Naive thymus-derived CD8-positive, alpha-beta T cell (primary cell): ENCODE measurements at regions not wholly inside any gene's neighbourhood (a gene's known extent, or its start where the extent isn't known, plus 50 kb on each side); places are given as distances from the start of the nearest gene placed in this dataset.

Source experiments
- ATAC-seq, 2 donors: fragments of 150-1000 bp; cut with Tn5 transposase in 1 of 2; sonication (Bioruptor Pico), chemical (Tn5 transposase) in 1 of 2; 1 replicate in 1 of 2; 2 replicates in 1 of 2; pipeline ENCODE4 v1.10.0; 2021; ENCODE audit warnings: mild to moderate bottlenecking in 2 of 2, moderate library complexity in 2 of 2
- POLR2A ChIA-PET: fragments of 350-600 bp; sonication (Branson Sonifier 250); formaldehyde crosslinking; loops from one replicate; lab custom pipeline; 2021; ENCODE audit warnings: antibody characterized with exemption; lab: Charles Lee
- DNase-seq, 10 donors: peaks; one replicate each; pipeline versions ENCODE4 v3.0.0 to v3.0.0-alpha.2; 2020 to 2022
- H3K27ac Mint-ChIP-seq, 10 donors: one replicate each; pipeline ENCODE4 v1.8.0; 2020 to 2022; ENCODE audit warnings: mild to moderate bottlenecking in 10 of 10, mixed read lengths in 10 of 10, moderate library complexity in 4 of 10, inconsistent platforms in 1 of 10
- H3K27me3 Mint-ChIP-seq, 5 donors: one replicate each; pipeline ENCODE4 v1.8.0; 2021 to 2022; ENCODE audit warnings: mixed read lengths in 5 of 5
- H3K36me3 Mint-ChIP-seq, 3 donors: one replicate each; pipeline ENCODE4 v1.8.0; 2020 to 2022; ENCODE audit warnings: mixed read lengths in 3 of 3, mild to moderate bottlenecking in 2 of 3, inconsistent platforms in 1 of 3
- H3K4me1 Mint-ChIP-seq, 4 donors: one replicate each; pipeline ENCODE4 v1.8.0; 2021 to 2022; ENCODE audit warnings: mixed read lengths in 4 of 4
- H3K4me3 Mint-ChIP-seq, 10 donors: one replicate each; pipeline ENCODE4 v1.8.0; 2020 to 2022; ENCODE audit warnings: mild to moderate bottlenecking in 10 of 10, mixed read lengths in 10 of 10, moderate library complexity in 6 of 10, inconsistent platforms in 1 of 10
- H3K9me3 Mint-ChIP-seq, 9 donors: one replicate each; pipeline ENCODE4 v1.8.0; 2020 to 2022; ENCODE audit warnings: mixed read lengths in 9 of 9, mild to moderate bottlenecking in 3 of 9, inconsistent platforms in 1 of 9, moderate library complexity in 1 of 9

GRCh38 chr1:60388092-60388987, 314.8 kb upstream of the C1orf87 start:
- Mint-ChIP-seq H3K27me3 (peaks cover 0 to 19% (median 2%) of the 10 kb centered on the region in 5 donors), H3K4me1 (no peaks in the 10 kb centered on the region), H3K4me3 (no peak overlapping the region), H3K36me3 (no peaks in the 10 kb centered on the region), H3K27ac (no peak overlapping the region), H3K9me3 (peaks cover 0 to 4% (median 0%) of the 10 kb centered on the region in 9 donors)
- POLR2A ChIA-PET: no interaction called here
- no peak for ATAC-seq
- no peak for DNase-seq

DNA sequence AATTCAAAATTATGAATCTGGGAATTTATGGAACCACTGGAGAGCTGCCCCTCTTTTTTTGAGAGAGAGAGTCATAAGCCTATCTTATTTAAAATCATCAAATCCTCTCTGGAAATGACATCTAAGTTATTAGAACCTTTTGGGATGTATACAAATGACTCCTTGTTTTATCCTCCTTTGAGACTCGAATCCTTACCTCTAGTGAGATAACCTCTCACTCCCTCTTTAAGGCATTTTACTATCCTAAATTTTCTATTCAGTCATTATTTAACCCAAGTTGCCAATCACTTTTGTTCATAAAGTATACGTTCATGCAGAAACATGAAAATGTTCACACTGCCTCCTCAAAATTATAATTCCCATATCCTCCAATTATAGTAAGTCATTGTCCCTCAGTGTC, 313.6 kb upstream of the C1orf87 start:
- Mint-ChIP-seq H3K4me3 (no peak overlapping the region), H3K36me3 (no peaks in the 10 kb centered on the region), H3K27ac (no peak overlapping the region), H3K9me3 (peaks cover 0 to 7% (median 0%) of the 10 kb centered on the region in 9 donors), H3K27me3 (peaks cover 0 to 18% (median 2%) of the 10 kb centered on the region in 5 donors), H3K4me1 (no peaks in the 10 kb centered on the region)
- POLR2A ChIA-PET: no interaction called here
- DNase-seq (no peak), ATAC-seq (no peak)

GRCh38 chr1:60386249-60386648, 312.7 kb upstream of the C1orf87 start:
- DNase-seq (no peak), ATAC-seq (no peak)
- H3K27me3 Mint-ChIP-seq: peaks cover 0 to 13% (median 2%) of the 10 kb centered on the region in 5 donors
- H3K9me3 Mint-ChIP-seq: peaks cover 0 to 7% (median 0%) of the 10 kb centered on the region in 9 donors
- no peaks in the 10 kb centered on the region for H3K4me1 Mint-ChIP-seq
- H3K36me3 Mint-ChIP-seq: no peaks in the 10 kb centered on the region
- no peak overlapping the region for H3K27ac Mint-ChIP-seq
- no peak overlapping the region for H3K4me3 Mint-ChIP-seq
- POLR2A ChIA-PET: no interaction called here

- no peak for DNase-seq
- Mint-ChIP-seq H3K4me3 (no peak overlapping the region), H3K9me3 (peaks cover 0 to 26% (median 6%) of the 10 kb centered on the region in 9 donors), H3K36me3 (no peaks in the 10 kb centered on the region), H3K27me3 (peaks cover 0 to 14% (median 7%) of the 10 kb centered on the region in 5 donors), H3K4me1 (no peaks in the 10 kb centered on the region), H3K27ac (no peak overlapping the region)
- POLR2A ChIA-PET: no interaction called here
- ATAC-seq: no peak
These were observed 302.6 kb upstream of the C1orf87 start for GRCh38 chr1:60376196-60376595.

DNA sequence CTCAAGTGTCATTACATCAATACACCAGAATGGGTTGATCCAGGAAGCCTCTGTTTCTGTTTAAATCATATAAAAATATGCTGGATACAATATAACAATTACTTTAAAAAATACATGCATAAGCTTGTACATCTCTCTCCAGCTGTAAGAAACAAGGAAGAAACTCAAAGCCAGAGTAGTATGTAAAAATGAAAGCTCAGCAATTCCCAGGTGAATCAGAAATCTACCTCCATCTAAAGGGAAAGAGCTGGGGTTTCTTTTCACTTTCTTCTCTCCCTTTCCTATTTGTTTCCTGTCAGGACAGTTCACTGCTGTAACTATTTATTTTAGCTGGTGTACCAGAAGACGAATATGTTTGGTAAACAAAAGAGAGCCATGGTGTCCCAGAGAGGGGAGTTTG, 301.0 kb upstream of the C1orf87 start:
- DNase-seq: no peak
- H3K36me3 Mint-ChIP-seq: no peaks in the 10 kb centered on the region
- H3K27ac Mint-ChIP-seq: no peak overlapping the region
- POLR2A ChIA-PET: no interaction called here
- H3K4me3 Mint-ChIP-seq: no peak overlapping the region
- H3K9me3 Mint-ChIP-seq: peaks cover 0 to 30% (median 9%) of the 10 kb centered on the region in 9 donors
- no peaks in the 10 kb centered on the region for H3K4me1 Mint-ChIP-seq
- H3K27me3 Mint-ChIP-seq: peaks cover 0 to 14% (median 7%) of the 10 kb centered on the region in 5 donors
- no peak for ATAC-seq

- POLR2A ChIA-PET: no interaction called here
- ATAC-seq (no peak), DNase-seq (no peak)
- Mint-ChIP-seq H3K27ac (no peak overlapping the region), H3K9me3 (peaks cover 0 to 11% (median 6%) of the 10 kb centered on the region in 9 donors), H3K4me1 (no peaks in the 10 kb centered on the region), H3K36me3 (no peaks in the 10 kb centered on the region), H3K27me3 (peaks cover 0 to 10% (median 5%) of the 10 kb centered on the region in 5 donors), H3K4me3 (no peak overlapping the region)
These were observed 294.0 kb upstream of the C1orf87 start for GRCh38 chr1:60367532-60367931.

GRCh38 chr1:60359431-60359830, 285.9 kb upstream of the C1orf87 start:
- H3K36me3 Mint-ChIP-seq: no peaks in the 10 kb centered on the region
- POLR2A ChIA-PET: no interaction called here
- H3K4me1 Mint-ChIP-seq: no peaks in the 10 kb centered on the region
- no peak overlapping the region for H3K27ac Mint-ChIP-seq
- H3K4me3 Mint-ChIP-seq: no peak overlapping the region
- peaks cover 0 to 10% (median 2%) of the 10 kb centered on the region in 9 donors for H3K9me3 Mint-ChIP-seq
- ATAC-seq (no peak), DNase-seq (no peak)
- H3K27me3 Mint-ChIP-seq: peaks cover 0 to 9% (median 5%) of the 10 kb centered on the region in 5 donors

- DNase-seq (no peak), ATAC-seq (no peak)
- POLR2A ChIA-PET: no interaction called here
- H3K9me3 Mint-ChIP-seq: peaks cover 0 to 3% (median 0%) of the 10 kb centered on the region in 9 donors
- H3K4me1 Mint-ChIP-seq: no peaks in the 10 kb centered on the region
- no peak overlapping the region for H3K4me3 Mint-ChIP-seq
- H3K36me3 Mint-ChIP-seq: no peaks in the 10 kb centered on the region
- no peaks in the 10 kb centered on the region for H3K27me3 Mint-ChIP-seq
- H3K27ac Mint-ChIP-seq: no peak overlapping the region
These were observed 277.0 kb upstream of the C1orf87 start for GRCh38 chr1:60350531-60350930.

DNA sequence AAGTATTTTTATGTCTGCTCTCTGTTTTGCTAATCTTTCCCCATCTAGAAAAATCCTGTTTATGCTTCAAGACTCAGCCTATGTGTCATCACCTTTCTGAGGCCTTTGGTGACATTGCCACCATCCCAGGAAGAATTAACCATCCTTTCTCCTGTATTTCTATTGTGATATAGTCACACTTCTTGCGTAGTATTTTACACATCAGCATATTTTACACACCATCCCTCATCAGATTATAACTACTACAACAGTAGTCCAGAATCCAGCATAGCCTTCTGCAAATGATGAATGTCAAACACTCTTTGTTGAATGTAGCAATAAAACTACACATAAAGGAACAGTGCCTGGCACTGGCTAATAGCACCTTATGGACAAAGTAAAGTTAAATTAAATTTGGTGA, 275.3 kb upstream of the C1orf87 start:
- no peaks in the 10 kb centered on the region for H3K27me3 Mint-ChIP-seq
- DNase-seq (no peak), ATAC-seq (no peak)
- H3K4me1 Mint-ChIP-seq: no peaks in the 10 kb centered on the region
- H3K9me3 Mint-ChIP-seq: peaks cover 0 to 2% (median 0%) of the 10 kb centered on the region in 9 donors
- no peak overlapping the region for H3K4me3 Mint-ChIP-seq
- H3K27ac Mint-ChIP-seq: no peak overlapping the region
- H3K36me3 Mint-ChIP-seq: no peaks in the 10 kb centered on the region
- POLR2A ChIA-PET: no interaction called here

- Mint-ChIP-seq H3K9me3 (peaks cover 0 to 2% (median 0%) of the 10 kb centered on the region in 9 donors), H3K4me3 (no peak overlapping the region), H3K36me3 (no peaks in the 10 kb centered on the region), H3K27me3 (peaks cover 0 to 5% (median 0%) of the 10 kb centered on the region in 5 donors), H3K4me1 (no peaks in the 10 kb centered on the region), H3K27ac (no peak overlapping the region)
- ATAC-seq: no peak
- POLR2A ChIA-PET: no interaction called here
- no peak for DNase-seq
These were observed 272.1 kb upstream of the C1orf87 start for GRCh38 chr1:60345621-60346020.

DNA sequence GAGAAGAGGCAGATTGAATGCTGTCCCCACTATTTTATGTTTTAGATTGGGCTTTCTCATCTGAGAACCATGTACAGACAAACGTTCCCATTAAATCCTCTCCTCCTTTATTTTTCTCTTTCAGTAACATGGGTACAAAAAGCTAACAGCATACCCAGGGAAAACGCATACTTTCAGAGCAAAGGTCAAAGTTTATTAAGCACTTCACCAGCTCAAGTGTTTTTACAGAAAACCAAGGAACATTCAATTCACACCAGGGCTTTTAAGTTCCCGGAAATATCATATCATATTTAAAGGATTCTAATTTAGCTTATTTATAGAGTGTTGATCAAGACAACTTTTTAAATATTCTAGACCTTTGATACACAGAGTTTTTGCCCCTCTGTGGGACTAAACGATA, 271.5 kb upstream of the C1orf87 start:
- no peak for DNase-seq
- H3K27me3 Mint-ChIP-seq: peaks cover 0 to 5% (median 0%) of the 10 kb centered on the region in 5 donors
- POLR2A ChIA-PET: no interaction called here
- H3K9me3 Mint-ChIP-seq: peaks cover 0 to 2% (median 0%) of the 10 kb centered on the region in 9 donors
- no peaks in the 10 kb centered on the region for H3K4me1 Mint-ChIP-seq
- H3K36me3 Mint-ChIP-seq: no peaks in the 10 kb centered on the region
- no peak for ATAC-seq
- H3K27ac Mint-ChIP-seq: no peak overlapping the region
- no peak overlapping the region for H3K4me3 Mint-ChIP-seq

DNA sequence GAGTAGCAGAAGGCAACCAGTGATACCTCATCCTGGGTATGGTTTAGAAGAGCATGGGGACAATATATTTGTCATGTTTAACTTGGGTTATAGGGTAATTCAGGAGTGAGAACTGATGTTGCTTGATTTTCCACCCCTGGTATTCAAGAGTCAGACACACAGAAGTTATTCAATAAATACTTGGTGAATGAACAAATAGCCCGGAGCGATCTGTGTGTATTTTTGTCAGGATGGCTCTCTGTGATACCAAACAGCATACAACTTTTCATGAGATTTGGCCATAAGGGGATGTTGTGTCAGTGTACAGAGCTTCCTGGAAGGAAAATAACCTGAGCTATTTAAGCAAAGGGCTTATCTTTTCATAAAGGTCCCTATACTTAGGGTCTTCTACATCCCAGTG, 270.2 kb upstream of the C1orf87 start:
- no peaks in the 10 kb centered on the region for H3K36me3 Mint-ChIP-seq
- H3K27me3 Mint-ChIP-seq: peaks cover 0 to 5% (median 0%) of the 10 kb centered on the region in 5 donors
- H3K4me1 Mint-ChIP-seq: no peaks in the 10 kb centered on the region
- H3K9me3 Mint-ChIP-seq: peaks cover 0 to 2% (median 0%) of the 10 kb centered on the region in 9 donors
- no peak for ATAC-seq
- no peak for DNase-seq
- no peak overlapping the region for H3K27ac Mint-ChIP-seq
- H3K4me3 Mint-ChIP-seq: no peak overlapping the region
- POLR2A ChIA-PET: no interaction called here

- H3K4me1 Mint-ChIP-seq: no peaks in the 10 kb centered on the region
- H3K27ac Mint-ChIP-seq: no peak overlapping the region
- no peaks in the 10 kb centered on the region for H3K36me3 Mint-ChIP-seq
- peaks cover 0 to 5% (median 0%) of the 10 kb centered on the region in 5 donors for H3K27me3 Mint-ChIP-seq
- POLR2A ChIA-PET: no interaction called here
- no peak for DNase-seq
- ATAC-seq: no peak
- H3K4me3 Mint-ChIP-seq: no peak overlapping the region
- H3K9me3 Mint-ChIP-seq: peaks cover 0 to 2% (median 0%) of the 10 kb centered on the region in 9 donors
These were observed 269.0 kb upstream of the C1orf87 start for GRCh38 chr1:60342569-60342968.
